ENCODE measurements at regions not wholly inside any gene's neighbourhood (a gene's known extent, or its start where the extent isn't known, plus 50 kb on each side); places are given as distances from the start of the nearest gene placed in this dataset.

DNA sequence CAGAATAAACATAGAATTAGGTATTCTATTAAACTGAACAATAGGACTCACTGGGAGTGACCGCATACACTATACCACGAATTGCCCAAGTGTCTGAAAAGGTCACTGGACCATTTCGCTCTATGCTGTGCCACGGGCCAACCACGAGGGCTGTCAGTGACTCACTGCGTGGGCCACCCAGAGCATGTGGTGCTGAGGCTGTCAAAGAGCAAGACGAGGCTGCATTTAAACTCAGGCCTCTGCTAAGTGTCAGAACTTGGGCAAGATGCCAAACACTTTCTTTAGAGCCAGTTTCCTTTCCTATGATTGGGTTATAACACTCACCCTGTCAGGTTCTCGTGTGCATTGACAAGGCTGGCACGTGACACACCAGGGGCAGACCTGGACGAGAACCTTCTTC is 97.5 kb downstream of the SH3YL1 start:
- Histone ChIP-seq H3K27ac (ENCODE audit: low read depth in 2 of 2, low read length in 2 of 2) (no peak overlapping the region), H3K36me3 (ENCODE audit: control insufficient read depth in 2 of 2, insufficient read depth in 2 of 2, low read length in 2 of 2) (no peaks in the 10 kb centered on the region), H3K4me3 (ENCODE audit: low read length in 2 of 2) (no peak overlapping the region), H3K4me1 (ENCODE audit: control insufficient read depth in 2 of 2, insufficient read depth in 2 of 2, low read length in 2 of 2) (peaks cover 7 to 10% of the 10 kb centered on the region in 2 donors), H3K9ac (ENCODE audit: low read depth in 1 of 2, low read length in 2 of 2) (no peak overlapping the region), H3K27me3 (ENCODE audit: control insufficient read depth in 2 of 2, insufficient read depth in 2 of 2, low read length in 2 of 2) (no peaks in the 10 kb centered on the region), H3K9me3 (ENCODE audit: control insufficient read depth in 2 of 2, low read length in 2 of 2) (no peaks in the 10 kb centered on the region)

DNA sequence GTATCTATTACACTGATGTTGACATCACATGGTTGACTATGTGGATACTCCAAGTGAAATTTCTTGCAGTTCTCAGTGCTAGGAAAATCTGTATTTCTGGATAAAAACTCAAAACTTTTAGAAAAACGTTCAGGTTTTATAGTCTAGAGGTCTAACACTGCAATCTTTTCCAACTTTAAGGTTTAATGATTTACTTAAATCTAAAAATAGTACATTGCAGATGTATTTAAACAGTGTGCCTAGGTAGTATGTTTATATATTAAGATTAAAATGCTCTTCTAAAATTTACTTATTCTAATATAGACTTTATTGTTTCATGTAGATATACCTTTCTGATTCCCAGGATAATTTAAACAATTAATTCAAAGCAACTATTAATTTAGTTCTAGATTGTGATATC is 98.3 kb downstream of the SH3YL1 start:
- Histone ChIP-seq H3K36me3 (ENCODE audit: control insufficient read depth in 2 of 2, insufficient read depth in 2 of 2, low read length in 2 of 2) (no peaks in the 10 kb centered on the region), H3K27me3 (ENCODE audit: control insufficient read depth in 2 of 2, insufficient read depth in 2 of 2, low read length in 2 of 2) (no peaks in the 10 kb centered on the region), H3K9ac (ENCODE audit: low read depth in 1 of 2, low read length in 2 of 2) (no peak overlapping the region), H3K9me3 (ENCODE audit: control insufficient read depth in 2 of 2, low read length in 2 of 2) (no peaks in the 10 kb centered on the region), H3K4me1 (ENCODE audit: control insufficient read depth in 2 of 2, insufficient read depth in 2 of 2, low read length in 2 of 2) (peaks cover 7 to 10% of the 10 kb centered on the region in 2 donors), H3K27ac (ENCODE audit: low read depth in 2 of 2, low read length in 2 of 2) (no peak overlapping the region), H3K4me3 (ENCODE audit: low read length in 2 of 2) (no peak overlapping the region)

DNA sequence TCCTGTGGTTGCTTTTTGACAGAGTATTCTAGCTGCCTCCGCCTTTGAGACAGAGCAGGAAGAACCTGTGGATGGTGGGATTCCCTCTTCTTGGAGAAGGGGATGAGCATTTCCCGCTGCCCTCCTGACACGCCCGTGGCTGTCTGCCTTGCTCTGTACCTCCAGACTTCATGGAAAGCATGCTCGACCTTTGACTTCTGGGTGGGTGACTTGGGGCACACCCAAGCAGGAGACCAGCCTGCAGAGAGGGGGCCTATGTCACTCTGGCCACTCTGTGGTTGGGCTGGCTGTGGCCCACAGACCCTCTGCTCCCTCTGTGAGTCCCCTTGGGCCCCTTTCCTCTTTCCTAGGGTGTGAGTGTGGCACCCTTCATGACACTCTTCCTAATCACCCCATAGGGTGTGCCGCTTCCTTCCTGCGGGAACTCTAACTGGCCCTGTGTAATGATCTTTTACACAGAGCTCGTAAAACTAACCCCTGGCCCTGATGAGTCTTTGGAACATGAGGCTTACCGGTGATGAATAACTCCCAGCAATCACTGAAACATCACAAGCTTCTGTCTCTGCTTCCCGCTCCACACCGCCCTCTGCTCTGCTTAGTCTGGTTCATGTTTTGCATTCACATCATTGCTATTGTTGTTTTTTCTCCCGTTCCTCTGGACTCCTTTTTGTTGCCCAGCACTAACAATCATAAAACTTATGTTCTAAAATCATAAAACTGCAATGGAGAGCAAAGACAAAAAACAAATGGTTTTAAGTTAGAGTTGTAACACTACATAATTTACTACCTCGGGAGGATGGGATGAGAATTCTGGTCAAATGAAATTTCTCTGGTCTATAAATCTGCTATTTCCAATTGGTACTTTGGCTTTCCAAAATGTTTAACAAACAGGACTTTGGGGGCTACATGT is 101.1 kb downstream of the SH3YL1 start:
- Histone ChIP-seq H3K9me3 (ENCODE audit: control insufficient read depth in 2 of 2, low read length in 2 of 2) (no peaks in the 10 kb centered on the region), H3K9ac (ENCODE audit: low read depth in 1 of 2, low read length in 2 of 2) (no peak overlapping the region), H3K36me3 (ENCODE audit: control insufficient read depth in 2 of 2, insufficient read depth in 2 of 2, low read length in 2 of 2) (no peaks in the 10 kb centered on the region), H3K4me1 (ENCODE audit: control insufficient read depth in 2 of 2, insufficient read depth in 2 of 2, low read length in 2 of 2) (peaks cover 7 to 10% of the 10 kb centered on the region in 2 donors), H3K27me3 (ENCODE audit: control insufficient read depth in 2 of 2, insufficient read depth in 2 of 2, low read length in 2 of 2) (no peaks in the 10 kb centered on the region), H3K27ac (ENCODE audit: low read depth in 2 of 2, low read length in 2 of 2) (peak overlapping the region in 1 of 2 donors; percentile 49), H3K4me3 (ENCODE audit: low read length in 2 of 2) (no peak overlapping the region)

DNA sequence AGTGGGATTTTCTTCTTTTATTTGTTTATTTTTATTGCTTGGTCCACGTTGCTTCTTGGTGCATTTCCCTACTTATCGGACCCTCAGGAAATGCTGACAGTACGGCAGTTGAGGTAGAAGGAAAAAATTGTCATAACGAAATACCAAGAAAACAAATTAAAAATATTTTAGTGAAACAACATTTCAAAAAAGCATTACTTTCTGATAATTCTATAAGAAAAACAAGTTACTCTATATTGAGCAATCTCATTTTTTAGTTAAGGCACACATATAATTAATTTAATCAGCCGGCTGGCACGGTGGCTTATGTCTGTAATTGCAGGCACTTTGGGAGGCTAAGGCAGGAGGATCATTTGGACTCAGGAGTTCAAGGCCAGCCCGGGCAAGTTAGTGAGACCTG is 102.1 kb downstream of the SH3YL1 start:
- Histone ChIP-seq H3K4me1 (ENCODE audit: control insufficient read depth in 2 of 2, insufficient read depth in 2 of 2, low read length in 2 of 2) (peaks cover 7 to 10% of the 10 kb centered on the region in 2 donors), H3K27ac (ENCODE audit: low read depth in 2 of 2, low read length in 2 of 2) (no peak overlapping the region), H3K9ac (ENCODE audit: low read depth in 1 of 2, low read length in 2 of 2) (no peak overlapping the region), H3K9me3 (ENCODE audit: control insufficient read depth in 2 of 2, low read length in 2 of 2) (no peaks in the 10 kb centered on the region), H3K4me3 (ENCODE audit: low read length in 2 of 2) (no peak overlapping the region), H3K27me3 (ENCODE audit: control insufficient read depth in 2 of 2, insufficient read depth in 2 of 2, low read length in 2 of 2) (no peaks in the 10 kb centered on the region), H3K36me3 (ENCODE audit: control insufficient read depth in 2 of 2, insufficient read depth in 2 of 2, low read length in 2 of 2) (no peaks in the 10 kb centered on the region)

DNA sequence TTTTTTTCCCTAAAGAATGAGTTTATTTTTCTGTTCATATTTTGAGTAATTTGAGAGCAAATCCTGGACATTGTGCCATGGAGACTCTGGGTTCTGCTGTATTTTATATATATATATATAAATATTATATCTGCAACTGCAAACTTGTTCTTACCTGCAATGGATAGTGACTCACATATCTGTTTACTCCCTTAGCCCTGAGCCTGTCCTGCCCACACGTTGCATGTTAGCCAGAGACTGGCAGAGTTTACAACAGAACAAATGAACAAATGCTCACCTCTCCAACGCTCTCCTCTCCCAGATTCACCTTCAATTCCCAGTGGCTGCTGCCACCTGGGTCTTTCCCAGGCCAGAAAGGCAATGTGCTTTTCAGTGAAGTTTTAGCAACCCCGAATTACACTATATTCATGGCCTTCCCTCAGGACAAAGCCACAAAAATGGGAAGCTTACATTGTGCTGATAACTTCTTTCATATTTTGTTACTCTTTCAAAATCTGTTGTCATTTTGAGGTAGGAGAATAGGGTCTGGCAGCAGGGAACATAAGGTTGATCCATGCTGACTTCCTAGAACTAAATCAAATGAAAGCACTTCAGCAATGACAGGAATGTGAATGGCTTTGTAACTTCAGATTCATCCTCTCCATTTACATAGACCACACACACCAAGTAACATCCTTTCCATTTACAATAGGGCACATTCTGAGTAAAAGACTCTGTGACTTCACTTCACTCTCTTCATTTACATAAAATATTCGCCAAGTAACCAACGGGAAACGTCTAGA is 105.4 kb upstream of the FAM110C start:
- Histone ChIP-seq H3K4me3 (ENCODE audit: low read length in 2 of 2) (no peak overlapping the region), H3K27ac (ENCODE audit: low read depth in 2 of 2, low read length in 2 of 2) (no peak overlapping the region), H3K27me3 (ENCODE audit: control insufficient read depth in 2 of 2, insufficient read depth in 2 of 2, low read length in 2 of 2) (no peaks in the 10 kb centered on the region), H3K4me1 (ENCODE audit: control insufficient read depth in 2 of 2, insufficient read depth in 2 of 2, low read length in 2 of 2) (no peaks in the 10 kb centered on the region), H3K9ac (ENCODE audit: low read depth in 1 of 2, low read length in 2 of 2) (no peak overlapping the region), H3K9me3 (ENCODE audit: control insufficient read depth in 2 of 2, low read length in 2 of 2) (no peaks in the 10 kb centered on the region), H3K36me3 (ENCODE audit: control insufficient read depth in 2 of 2, insufficient read depth in 2 of 2, low read length in 2 of 2) (no peaks in the 10 kb centered on the region)

DNA sequence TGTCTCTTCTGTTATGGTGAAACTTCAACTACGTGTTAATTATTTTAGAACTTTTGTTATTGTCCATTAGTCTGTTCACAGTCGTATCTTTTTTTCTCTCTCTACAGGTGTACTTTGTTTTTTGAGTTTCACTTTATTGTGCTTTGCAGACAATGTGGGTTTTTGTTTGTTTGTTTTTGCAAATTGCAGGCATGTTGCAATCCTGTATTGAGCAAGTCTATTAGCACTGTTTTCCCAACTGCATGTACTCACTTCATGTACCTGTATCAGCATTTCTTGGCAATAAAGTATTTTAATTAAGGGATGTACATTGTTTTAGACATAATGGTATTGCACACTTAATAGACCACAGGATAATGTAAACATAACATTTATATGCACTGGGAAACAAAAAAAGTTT is 99.1 kb upstream of the FAM110C start:
- H3K9ac ChIP-seq (ENCODE audit: low read depth in 1 of 2, low read length in 2 of 2): no peak overlapping the region
- H3K4me1 ChIP-seq (ENCODE audit: control insufficient read depth in 2 of 2, insufficient read depth in 2 of 2, low read length in 2 of 2): peaks cover 4% of the 10 kb centered on the region in 2 donors
- H3K36me3 ChIP-seq (ENCODE audit: control insufficient read depth in 2 of 2, insufficient read depth in 2 of 2, low read length in 2 of 2): no peaks in the 10 kb centered on the region
- no peak overlapping the region for H3K4me3 ChIP-seq (ENCODE audit: low read length in 2 of 2)
- no peaks in the 10 kb centered on the region for H3K27me3 ChIP-seq (ENCODE audit: control insufficient read depth in 2 of 2, insufficient read depth in 2 of 2, low read length in 2 of 2)
- H3K9me3 ChIP-seq (ENCODE audit: control insufficient read depth in 2 of 2, low read length in 2 of 2): no peaks in the 10 kb centered on the region
- no peak overlapping the region for H3K27ac ChIP-seq (ENCODE audit: low read depth in 2 of 2, low read length in 2 of 2)

DNA sequence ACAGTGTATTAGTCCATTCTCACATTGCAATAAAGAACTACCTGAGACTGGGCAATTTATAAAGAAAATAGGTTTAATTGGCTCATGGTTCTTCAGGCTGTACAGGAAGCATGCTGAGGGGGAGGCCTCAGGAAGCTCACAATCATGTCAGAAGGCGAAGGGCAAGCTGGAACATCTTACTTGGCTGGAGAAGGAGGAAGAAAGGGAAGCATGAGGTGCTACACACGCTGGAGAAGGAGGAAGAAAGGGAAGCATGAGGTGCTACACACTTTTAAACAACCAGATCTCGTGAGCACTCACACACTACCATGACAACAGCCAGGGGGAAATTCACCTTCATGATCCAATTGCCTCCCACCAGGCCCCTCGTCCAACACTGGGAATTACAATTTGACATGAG is 95.3 kb upstream of the FAM110C start:
- no peak overlapping the region for H3K9ac ChIP-seq (ENCODE audit: low read depth in 1 of 2, low read length in 2 of 2)
- no peaks in the 10 kb centered on the region for H3K9me3 ChIP-seq (ENCODE audit: control insufficient read depth in 2 of 2, low read length in 2 of 2)
- no peaks in the 10 kb centered on the region for H3K36me3 ChIP-seq (ENCODE audit: control insufficient read depth in 2 of 2, insufficient read depth in 2 of 2, low read length in 2 of 2)
- no peaks in the 10 kb centered on the region for H3K27me3 ChIP-seq (ENCODE audit: control insufficient read depth in 2 of 2, insufficient read depth in 2 of 2, low read length in 2 of 2)
- H3K4me3 ChIP-seq (ENCODE audit: low read length in 2 of 2): no peak overlapping the region
- H3K4me1 ChIP-seq (ENCODE audit: control insufficient read depth in 2 of 2, insufficient read depth in 2 of 2, low read length in 2 of 2): peaks cover 4% of the 10 kb centered on the region in 2 donors
- H3K27ac ChIP-seq (ENCODE audit: low read depth in 2 of 2, low read length in 2 of 2): no peak overlapping the region

DNA sequence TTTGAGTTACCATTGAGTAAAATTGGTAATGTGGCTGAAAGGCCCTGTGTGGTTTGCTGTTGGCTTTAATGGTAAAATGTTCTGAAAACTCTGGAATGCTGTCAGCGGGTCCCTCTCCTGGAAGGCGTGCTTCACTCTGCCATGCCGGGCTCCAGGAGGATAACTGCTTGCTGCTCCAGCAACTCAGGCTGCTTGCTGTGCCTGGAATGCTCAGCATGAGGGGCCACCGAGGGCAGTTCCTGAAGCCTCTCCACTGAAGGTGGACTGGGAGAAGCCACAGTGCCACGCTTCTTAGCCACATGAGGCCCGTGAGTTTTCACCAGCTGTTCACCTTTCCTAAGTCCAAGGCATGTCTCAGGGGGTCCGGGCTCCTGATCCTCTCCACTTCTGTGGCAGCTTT is 90.4 kb upstream of the FAM110C start:
- Histone ChIP-seq H3K27ac (ENCODE audit: low read depth in 2 of 2, low read length in 2 of 2) (no peak overlapping the region), H3K4me1 (ENCODE audit: control insufficient read depth in 2 of 2, insufficient read depth in 2 of 2, low read length in 2 of 2) (peaks cover 5 to 10% of the 10 kb centered on the region in 2 donors), H3K4me3 (ENCODE audit: low read length in 2 of 2) (no peak overlapping the region), H3K27me3 (ENCODE audit: control insufficient read depth in 2 of 2, insufficient read depth in 2 of 2, low read length in 2 of 2) (no peaks in the 10 kb centered on the region), H3K9me3 (ENCODE audit: control insufficient read depth in 2 of 2, low read length in 2 of 2) (no peaks in the 10 kb centered on the region), H3K36me3 (ENCODE audit: control insufficient read depth in 2 of 2, insufficient read depth in 2 of 2, low read length in 2 of 2) (no peaks in the 10 kb centered on the region), H3K9ac (ENCODE audit: low read depth in 1 of 2, low read length in 2 of 2) (no peak overlapping the region)

DNA sequence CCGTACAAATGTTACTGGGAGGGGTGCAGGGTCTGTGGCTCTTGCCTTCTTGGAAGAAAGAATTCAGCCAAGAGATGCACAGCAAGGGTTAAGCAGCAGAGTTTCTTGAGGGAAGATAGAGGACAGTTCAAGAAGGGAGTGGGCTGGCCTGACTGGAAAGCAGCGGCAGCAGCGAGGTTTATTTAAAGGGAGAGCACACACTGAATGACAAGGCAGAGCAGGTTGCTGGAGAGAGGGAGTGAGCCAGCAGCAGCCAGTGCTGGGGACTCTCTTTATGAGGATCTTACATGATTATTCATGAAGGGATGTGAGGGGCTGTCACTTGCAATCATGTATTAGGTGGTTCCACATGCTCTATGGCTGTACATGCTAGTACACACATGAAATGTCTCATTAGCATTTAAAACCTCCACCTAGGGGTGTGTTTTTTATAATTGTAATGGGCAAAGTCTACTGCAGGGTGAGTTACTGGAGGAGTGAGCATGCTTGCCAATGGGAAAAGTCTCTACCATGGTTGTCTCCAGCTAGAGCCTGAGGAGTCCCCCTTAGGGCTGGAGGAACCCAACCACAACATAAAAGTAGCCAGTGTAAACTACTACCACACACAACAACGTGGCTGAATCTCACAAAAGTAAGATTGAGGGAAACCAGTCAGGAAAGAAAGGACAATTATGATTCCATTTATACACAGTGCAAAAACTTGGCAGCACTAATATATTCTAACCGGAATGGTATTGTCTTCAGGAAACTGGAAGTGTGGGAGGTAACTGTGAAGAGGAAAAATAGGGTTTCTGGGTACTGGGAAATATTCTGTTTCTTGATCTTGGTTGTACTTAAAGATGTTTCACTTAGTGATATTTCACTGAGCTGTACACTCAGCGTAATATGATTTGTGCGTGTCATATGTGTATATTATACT is 87.6 kb upstream of the FAM110C start:
- Histone ChIP-seq H3K4me1 (ENCODE audit: control insufficient read depth in 2 of 2, insufficient read depth in 2 of 2, low read length in 2 of 2) (peaks cover 4 to 9% of the 10 kb centered on the region in 2 donors), H3K27ac (ENCODE audit: low read depth in 2 of 2, low read length in 2 of 2) (peak overlapping the region; percentile 62 to 64), H3K4me3 (ENCODE audit: low read length in 2 of 2) (peak overlapping the region in 1 of 2 donors; percentile 28), H3K36me3 (ENCODE audit: control insufficient read depth in 2 of 2, insufficient read depth in 2 of 2, low read length in 2 of 2) (no peaks in the 10 kb centered on the region), H3K9me3 (ENCODE audit: control insufficient read depth in 2 of 2, low read length in 2 of 2) (no peaks in the 10 kb centered on the region), H3K9ac (ENCODE audit: low read depth in 1 of 2, low read length in 2 of 2) (no peak overlapping the region), H3K27me3 (ENCODE audit: control insufficient read depth in 2 of 2, insufficient read depth in 2 of 2, low read length in 2 of 2) (no peaks in the 10 kb centered on the region)

All from mucosa of rectum (tissue), 2 donors.